ENCODE measurements at regions not wholly inside any gene's neighbourhood (a gene's known extent, or its start where the extent isn't known, plus 50 kb on each side); places are given as distances from the start of the nearest gene placed in this dataset.
A peak's percentile ranks its signal among the peaks of the same experiment; 100 is the strongest.
"Not testable (repeated sequence)": the region's sequence is repeated elsewhere in the genome, so short reads cannot be mapped to it uniquely, and the experiment has no call there.

GRCh38 chr5:143541943-143542797, 138.7 kb upstream of the NR3C1 start:
- DNase-seq (ENCODE audit: low spot score): no peak
- no peak for ATAC-seq

- ATAC-seq (no peak), DNase-seq (ENCODE audit: low spot score) (no peak)
Observed at GRCh38 chr5:143539742-143540141, 136.3 kb upstream of the NR3C1 start.

- no peak for DNase-seq (ENCODE audit: low spot score)
- no peak for ATAC-seq
Observed at GRCh38 chr5:143537056-143537455, 133.6 kb upstream of the NR3C1 start.

- no peak for DNase-seq (ENCODE audit: low spot score)
- ATAC-seq: no peak
Observed at GRCh38 chr5:143536364-143536763, 132.9 kb upstream of the NR3C1 start.

GRCh38 chr5:143534761-143535154, 131.3 kb upstream of the NR3C1 start:
- DNase-seq (ENCODE audit: low spot score) (no peak), ATAC-seq (no peak)

GRCh38 chr5:143533978-143534760, 130.7 kb upstream of the NR3C1 start:
- DNase-seq (ENCODE audit: low spot score): peak; percentile 89
- peak; percentile 100 for ATAC-seq

- no peak for DNase-seq (ENCODE audit: low spot score)
Observed at GRCh38 chr5:143533475-143533874, 130.0 kb upstream of the NR3C1 start.

GRCh38 chr5:143527808-143528207, 124.3 kb upstream of the NR3C1 start:
- ATAC-seq (no peak), DNase-seq (ENCODE audit: low spot score) (no peak)

More at GRCh38 chr5:143533475-143533874, 130.0 kb upstream of the NR3C1 start:
- ATAC-seq: no peak

- DNase-seq (ENCODE audit: low spot score) (no peak), ATAC-seq (no peak)
Observed at GRCh38 chr5:143525176-143525575, 121.7 kb upstream of the NR3C1 start.

- ATAC-seq (no peak), DNase-seq (ENCODE audit: low spot score) (no peak)
Observed at GRCh38 chr5:143524338-143524945, 121.0 kb upstream of the NR3C1 start.

- no peak for DNase-seq (ENCODE audit: low spot score)
- ATAC-seq: no peak
Observed at GRCh38 chr5:143521846-143522400, 118.4 kb upstream of the NR3C1 start.

- DNase-seq (ENCODE audit: low spot score) (no peak), ATAC-seq (no peak)
Observed at GRCh38 chr5:143521141-143521540, 117.7 kb upstream of the NR3C1 start.

GRCh38 chr5:143519215-143519614, 115.7 kb upstream of the NR3C1 start:
- not testable (repeated sequence) for DNase-seq (ENCODE audit: low spot score); ATAC-seq

- not testable (repeated sequence) for ATAC-seq; DNase-seq (ENCODE audit: low spot score)
Observed at GRCh38 chr5:143517824-143518223, 114.3 kb upstream of the NR3C1 start.

GRCh38 chr5:143516249-143516648, 112.8 kb upstream of the NR3C1 start:
- DNase-seq (ENCODE audit: low spot score) (no peak), ATAC-seq (no peak)

- peak; percentile 62 for DNase-seq (ENCODE audit: low spot score)
- peak; percentile 85 for ATAC-seq
Observed at GRCh38 chr5:143515829-143516228, 112.3 kb upstream of the NR3C1 start.

- DNase-seq (ENCODE audit: low spot score): no peak
- peak; percentile 76 for ATAC-seq
Observed at GRCh38 chr5:143514616-143515335, 111.3 kb upstream of the NR3C1 start.

GRCh38 chr5:143513720-143514119, 110.2 kb upstream of the NR3C1 start:
- DNase-seq (ENCODE audit: low spot score) (no peak), ATAC-seq (peak; percentile 67)

- DNase-seq (ENCODE audit: low spot score) (no peak), ATAC-seq (no peak)
Observed at GRCh38 chr5:143511736-143512135, 108.2 kb upstream of the NR3C1 start.

GRCh38 chr5:143509758-143510221, 106.3 kb upstream of the NR3C1 start:
- peak; percentile 33 for ATAC-seq
- DNase-seq (ENCODE audit: low spot score): peak; percentile 61
